SK-N-SH (cell line): ENCODE measurements at regions not wholly inside any gene's neighbourhood (a gene's known extent, or its start where the extent isn't known, plus 50 kb on each side); places are given as distances from the start of the nearest gene placed in this dataset.

Experiments used
- CTCF ChIA-PET: fragments of 300-600, 350-600 bp; formaldehyde crosslinking; extraction: SDS; loops from one replicate; lab custom pipeline; 2021; lab: Yijun Ruan, JAX
- POLR2A ChIA-PET: fragments of 350-600 bp; sonication (Branson Sonifier 250); formaldehyde crosslinking; extraction: SDS; loops from one replicate; lab custom pipeline; 2020; ENCODE audit warnings: antibody characterized with exemption, inconsistent platforms; lab: Yijun Ruan, JAX
- DNase-seq: peaks from one replicate; pipeline ENCODE4 v3.0.0; 2012
- H2AFZ ChIP-seq: fragments of 200-600 bp; sonication (generic); 2 replicates; pipeline ENCODE4 v1.8.1; 2016; ENCODE audit warnings: antibody characterized with exemption, mild to moderate bottlenecking, low read depth
- H3F3A ChIP-seq: fragments of 200-600 bp; sonication (generic); replicated peaks from 2 replicates; pipeline ENCODE3; 2016; ENCODE audit warnings: antibody characterized with exemption, mild to moderate bottlenecking; ENCODE audit not compliant: insufficient read depth
- H3K27ac ChIP-seq, 2 experiments: fragments of 200-500 bp in 1 of 2; fragments of 200-600 bp in 1 of 2; sonication (Bioruptor generic) in 1 of 2; sonication (generic), shearing (Covaris generic) in 1 of 2; 2 replicates each; pipeline versions ENCODE4 v1.5.1 to v1.6.1; 2014 to 2016; ENCODE audit warnings: low read depth in 2 of 2, inconsistent platforms in 1 of 2, low read length in 1 of 2, mild to moderate bottlenecking in 1 of 2, mixed read lengths in 1 of 2
- H3K27me3 ChIP-seq: fragments of 200-600 bp; sonication (generic), shearing (Covaris generic); 2 replicates; pipeline ENCODE4 v1.6.1; 2016; ENCODE audit warnings: mixed run types; ENCODE audit not compliant: insufficient read depth
- H3K36me3 ChIP-seq, 2 experiments: fragments of 200-500 bp in 1 of 2; fragments of 200-600 bp in 1 of 2; sonication (Bioruptor generic) in 1 of 2; sonication (generic) in 1 of 2; replicated peaks in 1 of 2; 2 replicates each; pipeline versions ENCODE3 to v1.5.1; 2014 to 2016; ENCODE audit warnings: low read length in 1 of 2, mild to moderate bottlenecking in 1 of 2; ENCODE audit not compliant: insufficient read depth in 2 of 2, control insufficient read depth in 1 of 2
- H3K4me1 ChIP-seq, 2 experiments: fragments of 200-500 bp in 1 of 2; fragments of 200-600 bp in 1 of 2; sonication (Bioruptor generic) in 1 of 2; sonication (generic), shearing (Covaris generic) in 1 of 2; 2 replicates each; pipeline versions ENCODE4 v1.5.1 to v1.6.1; 2014 to 2016; ENCODE audit warnings: low read depth in 1 of 2, low read length in 1 of 2, mixed run types in 1 of 2; ENCODE audit not compliant: insufficient read depth in 2 of 2, control insufficient read depth in 1 of 2
- H3K4me2 ChIP-seq: fragments of 200-600 bp; sonication (generic), shearing (Covaris generic); 2 replicates; pipeline ENCODE4 v1.6.1; 2017; ENCODE audit warnings: mixed run types
- H3K4me3 ChIP-seq, 2 experiments: fragments of 200-500 bp in 1 of 2; fragments of 200-600 bp in 1 of 2; sonication (Bioruptor generic) in 1 of 2; sonication (generic), shearing (Covaris generic) in 1 of 2; 2 replicates each; pipeline versions ENCODE4 v1.5.1 to v1.8.1; 2014 to 2016; ENCODE audit warnings: low read depth in 2 of 2, inconsistent platforms in 1 of 2, low read length in 1 of 2, mild to moderate bottlenecking in 1 of 2, mixed read lengths in 1 of 2, moderate library complexity in 1 of 2
- H3K79me2 ChIP-seq: fragments of 200-600 bp; sonication (generic); 2 replicates; pipeline ENCODE4 v1.8.1; 2017; ENCODE audit warnings: mild to moderate bottlenecking; ENCODE audit not compliant: insufficient read depth
- H3K9ac ChIP-seq: fragments of 200-600 bp; sonication (generic); 2 replicates; pipeline ENCODE4 v1.6.1; 2017; ENCODE audit warnings: mixed run types
- H3K9me2 ChIP-seq: fragments of 200-600 bp; sonication (generic); 2 replicates; pipeline ENCODE4 v1.6.1; 2017; ENCODE audit warnings: mixed run types
- H3K9me3 ChIP-seq: fragments of 200-600 bp; sonication (generic); 2 replicates; pipeline ENCODE4 v1.6.1; 2017; ENCODE audit warnings: mixed run types, mild to moderate bottlenecking, moderate library complexity
- H4K20me1 ChIP-seq: fragments of 200-600 bp; sonication (generic); 2 replicates; pipeline ENCODE4 v1.6.1; 2017; ENCODE audit warnings: mild to moderate bottlenecking, mixed run types; ENCODE audit not compliant: insufficient read depth
- CHD2 ChIP-seq: fragments of 150-350 bp; IDR thresholded peaks from 2 replicates; pipeline ENCODE4 v1.6.1; 2018; ENCODE audit warnings: low read length; ENCODE audit not compliant: partially characterized antibody
- FOSL2 ChIP-seq: IDR thresholded peaks from 2 replicates; pipeline ENCODE4 v1.4.0; 2012; ENCODE audit warnings: low read depth, mild to moderate bottlenecking, moderate library complexity, borderline replicate concordance
- GATA2 ChIP-seq: sonication (generic); formaldehyde crosslinking; IDR thresholded peaks from 2 replicates; pipeline ENCODE4 v1.5.0; 2020; ENCODE audit warnings: mild to moderate bottlenecking, missing genetic modification reagents
- MEF2A ChIP-seq: IDR thresholded peaks from 2 replicates; pipeline ENCODE4 v1.4.0; 2012; ENCODE audit warnings: low read depth, borderline replicate concordance
- RAD21 ChIP-seq: IDR thresholded peaks from 2 replicates; pipeline ENCODE4 v1.6.1; 2012; ENCODE audit warnings: mild to moderate bottlenecking, low read length
- REST ChIP-seq: IDR thresholded peaks from 2 replicates; pipeline ENCODE4 v1.6.1; 2012; ENCODE audit warnings: mild to moderate bottlenecking, low read depth, low read length, moderate library complexity
- RFX5 ChIP-seq: IDR thresholded peaks from 2 replicates; pipeline ENCODE4 v1.6.1; 2012; ENCODE audit warnings: mild to moderate bottlenecking, improper control_type of control experiment, low read length
- RXRA ChIP-seq: IDR thresholded peaks from 2 replicates; pipeline ENCODE4 v1.4.0; 2012; ENCODE audit warnings: low read depth, mild to moderate bottlenecking, borderline replicate concordance
- TCF12 ChIP-seq: IDR thresholded peaks from 2 replicates; pipeline ENCODE4 v1.4.0; 2012
- TEAD4 ChIP-seq: IDR thresholded peaks from 2 replicates; pipeline ENCODE4 v1.4.0; 2012; ENCODE audit warnings: mild to moderate bottlenecking, borderline replicate concordance; ENCODE audit not compliant: insufficient read depth
- USF2 ChIP-seq: fragments of 150-350 bp; IDR thresholded peaks from 2 replicates; pipeline ENCODE4 v1.6.1; 2017; ENCODE audit warnings: antibody characterized with exemption, low read length, low read depth, borderline replicate concordance
- WGBS: methylation state at CpG from one replicate; pipeline ENCODE4 v1.1.6; 2017; ENCODE audit warnings: low lambda C conversion rate; 5-methylcytosine and 5-hydroxymethylcytosine counted together
- TF ChIP-seq, protein P1 (sequence below): IDR thresholded peaks from 2 replicates; pipeline ENCODE4; 2012
- TF ChIP-seq, protein P2 (sequence below): IDR thresholded peaks from 2 replicates; pipeline ENCODE4 v1.4.0; 2012; ENCODE audit warnings: low read depth, borderline replicate concordance
- TF ChIP-seq, protein P3 (sequence below): fragments of 150-350 bp; IDR thresholded peaks from 2 replicates; pipeline ENCODE4 v1.6.1; 2016; ENCODE audit warnings: mild to moderate bottlenecking, low read depth, low read length

- Histone ChIP-seq H3K9ac (no peak overlapping the region), H3K27me3 (no peaks in the 10 kb centered on the region), H4K20me1 (no peaks in the 10 kb centered on the region), H3K36me3 (no peaks in the 10 kb centered on the region), H3K79me2 (no peaks in the 10 kb centered on the region), H3K4me2 (no peak overlapping the region), H3F3A (no peaks in the 10 kb centered on the region), H3K9me3 (no peaks in the 10 kb centered on the region), H3K27ac (no peak overlapping the region), H2AFZ (no peak overlapping the region), H3K4me1 (no peaks in the 10 kb centered on the region; a peak in 1 of 4 replicates), H3K4me3 (no peak overlapping the region), H3K9me2 (no peaks in the 10 kb centered on the region)
- CTCF ChIA-PET, result no interaction called here
- POLR2A ChIA-PET, result no interaction called here
- WGBS, result 24% methylated on average over 4 of the region's 4 CpGs
- TF ChIP-seq USF2, result no peak
- TF ChIP-seq CHD2, result no peak
- no peak for TF ChIP-seq RAD21
- TF ChIP-seq REST, result no peak
- no peak for TF ChIP-seq TCF12
- TF ChIP-seq, protein P1, sequence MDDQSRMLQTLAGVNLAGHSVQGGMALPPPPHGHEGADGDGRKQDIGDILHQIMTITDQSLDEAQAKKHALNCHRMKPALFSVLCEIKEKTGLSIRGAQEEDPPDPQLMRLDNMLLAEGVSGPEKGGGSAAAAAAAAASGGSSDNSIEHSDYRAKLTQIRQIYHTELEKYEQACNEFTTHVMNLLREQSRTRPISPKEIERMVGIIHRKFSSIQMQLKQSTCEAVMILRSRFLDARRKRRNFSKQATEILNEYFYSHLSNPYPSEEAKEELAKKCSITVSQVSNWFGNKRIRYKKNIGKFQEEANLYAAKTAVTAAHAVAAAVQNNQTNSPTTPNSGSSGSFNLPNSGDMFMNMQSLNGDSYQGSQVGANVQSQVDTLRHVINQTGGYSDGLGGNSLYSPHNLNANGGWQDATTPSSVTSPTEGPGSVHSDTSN, result no peak
- TF ChIP-seq MEF2A, result no peak
- TF ChIP-seq FOSL2, result no peak
- TF ChIP-seq, protein P2, sequence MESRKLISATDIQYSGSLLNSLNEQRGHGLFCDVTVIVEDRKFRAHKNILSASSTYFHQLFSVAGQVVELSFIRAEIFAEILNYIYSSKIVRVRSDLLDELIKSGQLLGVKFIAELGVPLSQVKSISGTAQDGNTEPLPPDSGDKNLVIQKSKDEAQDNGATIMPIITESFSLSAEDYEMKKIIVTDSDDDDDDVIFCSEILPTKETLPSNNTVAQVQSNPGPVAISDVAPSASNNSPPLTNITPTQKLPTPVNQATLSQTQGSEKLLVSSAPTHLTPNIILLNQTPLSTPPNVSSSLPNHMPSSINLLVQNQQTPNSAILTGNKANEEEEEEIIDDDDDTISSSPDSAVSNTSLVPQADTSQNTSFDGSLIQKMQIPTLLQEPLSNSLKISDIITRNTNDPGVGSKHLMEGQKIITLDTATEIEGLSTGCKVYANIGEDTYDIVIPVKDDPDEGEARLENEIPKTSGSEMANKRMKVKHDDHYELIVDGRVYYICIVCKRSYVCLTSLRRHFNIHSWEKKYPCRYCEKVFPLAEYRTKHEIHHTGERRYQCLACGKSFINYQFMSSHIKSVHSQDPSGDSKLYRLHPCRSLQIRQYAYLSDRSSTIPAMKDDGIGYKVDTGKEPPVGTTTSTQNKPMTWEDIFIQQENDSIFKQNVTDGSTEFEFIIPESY, result no peak
- no peak for TF ChIP-seq RFX5
- TF ChIP-seq RXRA, result no peak
- TF ChIP-seq TEAD4, result no peak
- TF ChIP-seq, protein P3, sequence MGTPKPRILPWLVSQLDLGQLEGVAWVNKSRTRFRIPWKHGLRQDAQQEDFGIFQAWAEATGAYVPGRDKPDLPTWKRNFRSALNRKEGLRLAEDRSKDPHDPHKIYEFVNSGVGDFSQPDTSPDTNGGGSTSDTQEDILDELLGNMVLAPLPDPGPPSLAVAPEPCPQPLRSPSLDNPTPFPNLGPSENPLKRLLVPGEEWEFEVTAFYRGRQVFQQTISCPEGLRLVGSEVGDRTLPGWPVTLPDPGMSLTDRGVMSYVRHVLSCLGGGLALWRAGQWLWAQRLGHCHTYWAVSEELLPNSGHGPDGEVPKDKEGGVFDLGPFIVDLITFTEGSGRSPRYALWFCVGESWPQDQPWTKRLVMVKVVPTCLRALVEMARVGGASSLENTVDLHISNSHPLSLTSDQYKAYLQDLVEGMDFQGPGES, result no peak
- no peak for TF ChIP-seq GATA2 (CRISPR knock-in tag)
- no peak for DNase-seq
These were observed 424.8 kb upstream of the DMAC1 start for GRCh38 chr9:8224381-8224801.
